ENCODE measurements at regions not wholly inside any gene's neighbourhood (a gene's known extent, or its start where the extent isn't known, plus 50 kb on each side); places are given as distances from the start of the nearest gene placed in this dataset.

GRCh38 chr11:101215069-101215468, 85.5 kb upstream of the PGR start:
- TF ChIP-seq CTCF (IDR thresholded peaks at IDR 0.05; ENCODE audit: poor library complexity, severe bottlenecking) (no peak), MXI1 (conservative IDR thresholded peaks at IDR 0.05; ENCODE audit: poor library complexity, severe bottlenecking) (no peak), RAD21 (conservative IDR thresholded peaks at IDR 0.05) (no peak), EP300 (conservative IDR thresholded peaks at IDR 0.05; ENCODE audit: poor library complexity, severe bottlenecking) (no peak), TAF1 (IDR thresholded peaks at IDR 0.05; ENCODE audit: low read depth) (no peak)

Data from neural cell (in vitro differentiated cells).